Sigmoid colon (tissue), 6 donors: ENCODE measurements at regions not wholly inside any gene's neighbourhood (a gene's known extent, or its start where the extent isn't known, plus 50 kb on each side); places are given as distances from the start of the nearest gene placed in this dataset.

Source experiments
- DNase-seq: peaks from one replicate; pipeline ENCODE4 v3.0.0-alpha.2; 2019
- H3K27ac ChIP-seq, 4 donors: fragments of 200-600 bp; sonication (generic); one replicate each; pipeline ENCODE4 v1.5.1; 2016 to 2019; ENCODE audit warnings: mild to moderate bottlenecking in 1 of 4
- H3K27me3 ChIP-seq, 3 donors: fragments of 200-600 bp; sonication (generic); one replicate each; pipeline ENCODE4 v1.5.1; 2019; ENCODE audit warnings: mild to moderate bottlenecking in 1 of 3
- H3K36me3 ChIP-seq, 4 donors: fragments of 200-600 bp; sonication (generic); one replicate each; pipeline ENCODE4 v1.5.1; 2016 to 2019
- H3K4me1 ChIP-seq, 4 donors: fragments of 200-600 bp; sonication (generic); one replicate each; pipeline ENCODE4 v1.5.1; 2017 to 2019
- H3K4me3 ChIP-seq, 4 donors: fragments of 200-600 bp; sonication (generic); one replicate each; pipeline ENCODE4 v1.5.1; 2017 to 2019; ENCODE audit warnings: mild to moderate bottlenecking in 2 of 4, moderate library complexity in 1 of 4
- H3K9me3 ChIP-seq, 4 donors: fragments of 200-600 bp in 3 of 4; sonication (generic) in 3 of 4; one replicate each; pipeline versions ENCODE4 v1.5.1 to v1.6.1; 2013 to 2019
- CTCF ChIP-seq, 4 experiments: fragments of 450-650 bp in 3 of 4; fragments of 200-600 bp in 1 of 4; IDR thresholded peaks; one replicate each; pipeline ENCODE4 v1.5.1; 2016 to 2019; ENCODE audit warnings: antibody characterized with exemption in 4 of 4, mild to moderate bottlenecking in 3 of 4, moderate library complexity in 2 of 4
- EP300 ChIP-seq, 4 donors: sonication (generic); formaldehyde crosslinking; IDR thresholded peaks; one replicate each; pipeline ENCODE4 v1.6.1; 2017; ENCODE audit warnings: antibody characterized with exemption in 4 of 4
- POLR2A ChIP-seq, 2 donors: fragments of 450-650 bp; IDR thresholded peaks; one replicate each; pipeline ENCODE4 v1.6.1; 2016; ENCODE audit warnings: antibody characterized with exemption in 2 of 2, mild to moderate bottlenecking in 2 of 2, moderate library complexity in 2 of 2
- POLR2AphosphoS5 ChIP-seq, 4 donors: sonication (generic); formaldehyde crosslinking; IDR thresholded peaks; one replicate each; pipeline ENCODE4 v1.6.1; 2017; ENCODE audit warnings: antibody characterized with exemption in 4 of 4
- WGBS, 2 donors: extraction: QIAGEN DNeasy Blood & Tissue Kit; methylation state at CpG; one replicate each; pipeline ENCODE4 v1.1.7; 2013; 5-methylcytosine and 5-hydroxymethylcytosine counted together
- intact Hi-C: fragments of 100-400 bp; cut with DNase I; formaldehyde crosslinking; loops from one replicate; pipeline ENCODE4 v1.15.1; 2023
- donor health status: healthy with polysubstance abuse.
- donor health status: healthy.

- no peak overlapping the region for H3K4me3 ChIP-seq
- WGBS, 2 donors, result 75 to 76% methylated on average over 11 of the region's 11 CpGs
- no peak overlapping the region for H3K27ac ChIP-seq
- no peaks in the 10 kb centered on the region for H3K27me3 ChIP-seq
- intact Hi-C loops, result no loop called here
- H3K4me1 ChIP-seq, result no peaks in the 10 kb centered on the region
- no peaks in the 10 kb centered on the region for H3K36me3 ChIP-seq
- H3K9me3 ChIP-seq, result no peaks in the 10 kb centered on the region
- TF ChIP-seq POLR2AphosphoS5 (IDR thresholded peaks at IDR 0.05) (no peak), POLR2A (IDR thresholded peaks at IDR 0.05) (no peak), EP300 (IDR thresholded peaks at IDR 0.05) (no peak)
- DNase-seq, result no peak
Observed at GRCh38 chr4:187071946-187072600, 348.4 kb upstream of the FAT1 start.

GRCh38 chr4:187073820-187074219 is 350.2 kb upstream of the FAT1 start:
- TF ChIP-seq EP300 (IDR thresholded peaks at IDR 0.05) (no peak), POLR2AphosphoS5 (IDR thresholded peaks at IDR 0.05) (no peak), CTCF (IDR thresholded peaks at IDR 0.05) (no peak), POLR2A (IDR thresholded peaks at IDR 0.05) (no peak)
- no peaks in the 10 kb centered on the region for H3K36me3 ChIP-seq
- H3K4me1 ChIP-seq, result no peaks in the 10 kb centered on the region
- no peak for DNase-seq
- H3K27me3 ChIP-seq, result no peaks in the 10 kb centered on the region
- no peaks in the 10 kb centered on the region for H3K9me3 ChIP-seq
- 90% methylated on average over 7 of the region's 7 CpGs for WGBS, 2 donors
- intact Hi-C loops, result no loop called here
- H3K4me3 ChIP-seq, result no peak overlapping the region
- no peak overlapping the region for H3K27ac ChIP-seq

- H3K27ac ChIP-seq, result no peak overlapping the region
- H3K4me1 ChIP-seq, result no peaks in the 10 kb centered on the region
- H3K36me3 ChIP-seq, result no peaks in the 10 kb centered on the region
- H3K4me3 ChIP-seq, result no peak overlapping the region
- 66 to 71% methylated on average over 4 of the region's 4 CpGs for WGBS, 2 donors
- TF ChIP-seq POLR2A (IDR thresholded peaks at IDR 0.05) (no peak), POLR2AphosphoS5 (IDR thresholded peaks at IDR 0.05) (no peak), EP300 (IDR thresholded peaks at IDR 0.05) (no peak), CTCF (IDR thresholded peaks at IDR 0.05) (no peak)
- DNase-seq, result no peak
- intact Hi-C loops, result no loop called here
- H3K27me3 ChIP-seq, result no peaks in the 10 kb centered on the region
- no peaks in the 10 kb centered on the region for H3K9me3 ChIP-seq
Observed at GRCh38 chr4:187075514-187075913, 351.9 kb upstream of the FAT1 start.

GRCh38 chr4:187077744-187078401 is 354.2 kb upstream of the FAT1 start:
- H3K36me3 ChIP-seq, result no peaks in the 10 kb centered on the region
- no peaks in the 10 kb centered on the region for H3K4me1 ChIP-seq
- intact Hi-C loops, result no loop called here
- H3K9me3 ChIP-seq, result no peaks in the 10 kb centered on the region
- no peak overlapping the region for H3K4me3 ChIP-seq
- 56 to 72% methylated on average over 12 of the region's 12 CpGs for WGBS, 2 donors
- no peaks in the 10 kb centered on the region for H3K27me3 ChIP-seq
- no peak for TF ChIP-seq POLR2AphosphoS5 (IDR thresholded peaks at IDR 0.05)
- no peak for TF ChIP-seq CTCF (IDR thresholded peaks at IDR 0.05)
- TF ChIP-seq EP300 (IDR thresholded peaks at IDR 0.05), result no peak
- TF ChIP-seq POLR2A (IDR thresholded peaks at IDR 0.05), result no peak
- no peak overlapping the region for H3K27ac ChIP-seq
- DNase-seq, result no peak

- TF ChIP-seq POLR2AphosphoS5 (IDR thresholded peaks at IDR 0.05), result no peak
- TF ChIP-seq CTCF (IDR thresholded peaks at IDR 0.05), result no peak
- no peak for TF ChIP-seq POLR2A (IDR thresholded peaks at IDR 0.05)
- no peak for TF ChIP-seq EP300 (IDR thresholded peaks at IDR 0.05)
- WGBS, 2 donors, result 79 to 86% methylated on average over 4 of the region's 4 CpGs
- Histone ChIP-seq H3K9me3 (no peaks in the 10 kb centered on the region), H3K27me3 (no peaks in the 10 kb centered on the region), H3K4me1 (no peaks in the 10 kb centered on the region), H3K4me3 (no peak overlapping the region), H3K27ac (no peak overlapping the region), H3K36me3 (no peaks in the 10 kb centered on the region)
- intact Hi-C loops, result no loop called here
- DNase-seq, result no peak
Observed at GRCh38 chr4:187084701-187085100, 361.0 kb upstream of the FAT1 start.
